Spleen (tissue), 11 donors: ENCODE measurements at regions not wholly inside any gene's neighbourhood (a gene's known extent, or its start where the extent isn't known, plus 50 kb on each side); places are given as distances from the start of the nearest gene placed in this dataset.

Experiments used
- DNase-seq: peaks from one replicate; pipeline ENCODE4 v3.0.0-alpha.2; 2020
- H3K27ac ChIP-seq, 8 donors: fragments of 200-600 bp; sonication (generic) in 7 of 8; 1 replicate in 4 of 8; 2 replicates in 4 of 8; pipeline versions ENCODE4 v1.5.0 to v1.8.0; 2016 to 2021; ENCODE audit warnings: inconsistent platforms in 4 of 8, mild to moderate bottlenecking in 4 of 8, moderate library complexity in 1 of 8
- H3K27me3 ChIP-seq, 7 donors: fragments of 200-600 bp; sonication (generic) in 6 of 7; replicated peaks in 1 of 7; 1 replicate in 4 of 7; 2 replicates in 3 of 7; pipeline versions ENCODE4 v1.5.0 to v1.8.0; 2016 to 2021; ENCODE audit warnings: inconsistent platforms in 3 of 7, mild to moderate bottlenecking in 1 of 7
- H3K36me3 ChIP-seq, 6 donors: fragments of 200-600 bp; sonication (generic) in 5 of 6; 1 replicate in 4 of 6; 2 replicates in 2 of 6; pipeline versions ENCODE4 v1.5.0 to v1.8.0; 2016 to 2021; ENCODE audit warnings: inconsistent platforms in 2 of 6
- H3K4me1 ChIP-seq, 6 donors: fragments of 200-600 bp; sonication (generic) in 5 of 6; 1 replicate in 3 of 6; 2 replicates in 3 of 6; pipeline versions ENCODE4 v1.5.0 to v1.8.0; 2016 to 2021; ENCODE audit warnings: inconsistent platforms in 3 of 6
- H3K4me3 ChIP-seq, 8 donors: fragments of 200-600 bp; sonication (generic) in 7 of 8; 1 replicate in 4 of 8; 2 replicates in 4 of 8; pipeline versions ENCODE4 v1.5.0 to v1.8.0; 2016 to 2021; ENCODE audit warnings: inconsistent platforms in 4 of 8, mild to moderate bottlenecking in 4 of 8, moderate library complexity in 2 of 8
- H3K9me3 ChIP-seq, 8 donors: fragments of 200-600 bp; sonication (generic) in 7 of 8; 1 replicate in 4 of 8; 2 replicates in 4 of 8; pipeline versions ENCODE4 v1.5.0 to v1.8.0; 2016 to 2021; ENCODE audit warnings: inconsistent platforms in 4 of 8
- CTCF ChIP-seq, 11 experiments: fragments of 200-600 bp in 7 of 11; fragments of 450-650 bp in 4 of 11; sonication (generic) in 4 of 11; IDR thresholded peaks in 8 of 11; conservative IDR thresholded peaks in 3 of 11; 1 replicate in 7 of 11; 2 replicates in 4 of 11; pipeline versions ENCODE4 v1.4.0 to v1.8.0; 2016 to 2021; ENCODE audit warnings: antibody characterized with exemption in 11 of 11, inconsistent platforms in 4 of 11, mild to moderate bottlenecking in 1 of 11
- POLR2A ChIP-seq, 3 donors: fragments of 450-650 bp; IDR thresholded peaks; one replicate each; pipeline ENCODE4 v1.5.1; 2017; ENCODE audit warnings: antibody characterized with exemption in 3 of 3, mild to moderate bottlenecking in 1 of 3
- POLR2AphosphoS5 ChIP-seq, 3 donors: sonication (generic); formaldehyde crosslinking; IDR thresholded peaks; one replicate each; pipeline ENCODE4 v1.5.1; 2017; ENCODE audit warnings: antibody characterized with exemption in 3 of 3
- WGBS, 5 donors: extraction: QIAGEN DNeasy Blood & Tissue Kit in 3 of 5; methylation state at CpG; one replicate each; pipeline versions ENCODE4 v1.1.5 to v1.1.7; 2013 to 2018; 5-methylcytosine and 5-hydroxymethylcytosine counted together
- intact Hi-C: fragments of 100-400 bp; cut with DNase I; formaldehyde crosslinking; loops from one replicate; pipeline ENCODE4 v1.15.0; 2023; ENCODE audit warnings: low total_unique reads
- donor health status: healthy with polysubstance abuse.
- donor health status: DM: no; HTN: no; CAD: no; lungs with moderate emphysema.
- donor health status: DM: no; HTN: no; CAD: no.
- donor health status: Bipolar disorder and iron deficiency.
- donor health status: healthy.
- donor health status: DM: no; HTN: no; CAD: no.
- donor health status: DM: yes; HTN: yes; CAD: no.

GRCh38 chr21:14895792-14896191, 169.0 kb downstream of the NRIP1 start:
- Histone ChIP-seq H3K36me3 (no peaks in the 10 kb centered on the region), H3K27me3 (no peaks in the 10 kb centered on the region), H3K27ac (no peak overlapping the region), H3K9me3 (no peaks in the 10 kb centered on the region), H3K4me3 (no peak overlapping the region), H3K4me1 (no peaks in the 10 kb centered on the region)
- TF ChIP-seq POLR2A (IDR thresholded peaks at IDR 0.05) (no peak), POLR2AphosphoS5 (IDR thresholded peaks at IDR 0.05) (no peak), CTCF (IDR thresholded peaks at IDR 0.05 in 8 of 11, conservative IDR thresholded peaks at IDR 0.05 in 3 of 11) (no peak)
- no peak for DNase-seq
- intact Hi-C loops: no loop called here
- WGBS, 5 donors: 82 to 97% (median 87%) methylated on average over 2 of the region's 2 CpGs

- Histone ChIP-seq H3K4me1 (peaks cover 0 to 12% (median 5%) of the 10 kb centered on the region in 6 donors), H3K9me3 (no peaks in the 10 kb centered on the region), H3K4me3 (no peak overlapping the region), H3K27me3 (no peaks in the 10 kb centered on the region), H3K27ac (no peak overlapping the region), H3K36me3 (no peaks in the 10 kb centered on the region)
- no peak for DNase-seq
- 94 to 100% (median 96%) methylated on average over 2 of the region's 2 CpGs for WGBS, 5 donors
- intact Hi-C loops: no loop called here
- TF ChIP-seq CTCF (IDR thresholded peaks at IDR 0.05 in 8 of 11, conservative IDR thresholded peaks at IDR 0.05 in 3 of 11): no peak
- TF ChIP-seq POLR2A (IDR thresholded peaks at IDR 0.05): no peak
- TF ChIP-seq POLR2AphosphoS5 (IDR thresholded peaks at IDR 0.05): no peak
These were observed 174.7 kb downstream of the NRIP1 start for GRCh38 chr21:14890141-14890540.

- WGBS, 5 donors: 35 to 45% (median 40%) methylated on average over 5 of the region's 5 CpGs
- intact Hi-C loops: no loop called here
These were observed 175.6 kb downstream of the NRIP1 start for GRCh38 chr21:14889080-14889810.

More at GRCh38 chr21:14889080-14889810, 175.6 kb downstream of the NRIP1 start:
- H3K27me3 ChIP-seq: no peaks in the 10 kb centered on the region
- TF ChIP-seq POLR2AphosphoS5 (IDR thresholded peaks at IDR 0.05) (no peak), POLR2A (IDR thresholded peaks at IDR 0.05) (no peak), CTCF (IDR thresholded peaks at IDR 0.05 in 8 of 11, conservative IDR thresholded peaks at IDR 0.05 in 3 of 11) (no peak)
- peaks cover 0 to 12% (median 5%) of the 10 kb centered on the region in 6 donors for H3K4me1 ChIP-seq
- H3K9me3 ChIP-seq: no peaks in the 10 kb centered on the region
- H3K4me3 ChIP-seq: no peak overlapping the region
- no peaks in the 10 kb centered on the region for H3K36me3 ChIP-seq
- DNase-seq: no peak
- no peak overlapping the region for H3K27ac ChIP-seq
